OCI-M1 (cell line): ENCODE measurements at regions not wholly inside any gene's neighbourhood (a gene's known extent, or its start where the extent isn't known, plus 50 kb on each side); places are given as distances from the start of the nearest gene placed in this dataset.

ENCODE experiments used
- DNase-seq: peaks from one replicate; lab custom pipeline; 2025; lab: John Stamatoyannopoulos, UW

- DNase-seq: no peak
Measured at GRCh38 chr1:30291526-30291925, 431.9 kb downstream of the MATN1 start.

- DNase-seq: no peak
Measured at GRCh38 chr1:30290581-30290980, 432.8 kb downstream of the MATN1 start.

- no peak for DNase-seq
Measured at GRCh38 chr1:30287976-30288375, 435.4 kb downstream of the MATN1 start.

GRCh38 chr1:30286988-30287839, 436.2 kb downstream of the MATN1 start:
- DNase-seq: no peak

- no peak for DNase-seq
Measured at GRCh38 chr1:30286241-30286987, 437.0 kb downstream of the MATN1 start.

GRCh38 chr1:30285501-30285932, 437.9 kb downstream of the MATN1 start:
- no peak for DNase-seq

GRCh38 chr1:30284728-30285475, 438.5 kb downstream of the MATN1 start:
- DNase-seq: no peak

- DNase-seq: no peak
Measured at GRCh38 chr1:30284226-30284625, 439.2 kb downstream of the MATN1 start.

- no peak for DNase-seq
Measured at GRCh38 chr1:30283199-30283962, 440.0 kb downstream of the MATN1 start.

GRCh38 chr1:30280572-30280971, 442.8 kb downstream of the MATN1 start:
- no peak for DNase-seq

- DNase-seq: no peak
Measured at GRCh38 chr1:30277911-30278310, 445.5 kb downstream of the MATN1 start.

- no peak for DNase-seq
Measured at GRCh38 chr1:30277415-30277814, 446.0 kb downstream of the MATN1 start.

- DNase-seq: no peak
Measured at GRCh38 chr1:30275926-30276764, 447.2 kb downstream of the MATN1 start.

GRCh38 chr1:30274976-30275621, 448.3 kb downstream of the MATN1 start:
- no peak for DNase-seq

- no peak for DNase-seq
Measured at GRCh38 chr1:30274173-30274970, 449.0 kb downstream of the MATN1 start.

- DNase-seq: no peak
Measured at GRCh38 chr1:30273456-30273855, 449.9 kb downstream of the MATN1 start.

GRCh38 chr1:30273021-30273325, 450.4 kb downstream of the MATN1 start:
- no peak for DNase-seq

GRCh38 chr1:30272277-30273020, 450.9 kb downstream of the MATN1 start:
- no peak for DNase-seq
